NCI-H1092 treated with DMSO at 0.1 percent for 48 hours (cell line): ENCODE measurements at regions not wholly inside any gene's neighbourhood (a gene's known extent, or its start where the extent isn't known, plus 50 kb on each side); places are given as distances from the start of the nearest gene placed in this dataset.
"Not testable (repeated sequence)": the region's sequence is repeated elsewhere in the genome, so short reads cannot be mapped to it uniquely, and the experiment has no call there.

ENCODE experiments used
- DNase-seq: peaks from one replicate; lab custom pipeline; 2025; lab: John Stamatoyannopoulos, UW

DNA sequence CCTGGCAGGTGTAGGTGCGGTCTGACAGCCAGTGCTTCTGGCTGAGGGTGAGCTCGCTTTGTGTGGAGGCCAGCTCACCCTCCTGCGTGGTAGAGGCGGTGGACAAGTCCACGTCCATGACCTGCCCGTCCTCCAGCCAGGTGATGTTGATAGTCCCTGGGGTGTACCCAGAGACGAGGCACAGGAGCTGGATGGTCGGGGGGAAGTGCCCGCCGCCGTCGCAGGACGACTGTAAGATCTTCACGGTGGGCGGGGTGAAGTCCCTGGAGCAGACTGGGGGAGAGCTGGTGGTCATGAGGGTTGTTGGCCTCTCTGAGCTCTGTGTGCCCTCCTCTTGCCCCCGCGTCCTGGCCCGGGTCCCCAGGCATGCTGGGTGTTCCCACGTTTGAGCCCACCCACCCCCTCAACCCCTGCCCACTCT, 74.6 kb downstream of the TMEM121 start:
- DNase-seq: no peak

DNA sequence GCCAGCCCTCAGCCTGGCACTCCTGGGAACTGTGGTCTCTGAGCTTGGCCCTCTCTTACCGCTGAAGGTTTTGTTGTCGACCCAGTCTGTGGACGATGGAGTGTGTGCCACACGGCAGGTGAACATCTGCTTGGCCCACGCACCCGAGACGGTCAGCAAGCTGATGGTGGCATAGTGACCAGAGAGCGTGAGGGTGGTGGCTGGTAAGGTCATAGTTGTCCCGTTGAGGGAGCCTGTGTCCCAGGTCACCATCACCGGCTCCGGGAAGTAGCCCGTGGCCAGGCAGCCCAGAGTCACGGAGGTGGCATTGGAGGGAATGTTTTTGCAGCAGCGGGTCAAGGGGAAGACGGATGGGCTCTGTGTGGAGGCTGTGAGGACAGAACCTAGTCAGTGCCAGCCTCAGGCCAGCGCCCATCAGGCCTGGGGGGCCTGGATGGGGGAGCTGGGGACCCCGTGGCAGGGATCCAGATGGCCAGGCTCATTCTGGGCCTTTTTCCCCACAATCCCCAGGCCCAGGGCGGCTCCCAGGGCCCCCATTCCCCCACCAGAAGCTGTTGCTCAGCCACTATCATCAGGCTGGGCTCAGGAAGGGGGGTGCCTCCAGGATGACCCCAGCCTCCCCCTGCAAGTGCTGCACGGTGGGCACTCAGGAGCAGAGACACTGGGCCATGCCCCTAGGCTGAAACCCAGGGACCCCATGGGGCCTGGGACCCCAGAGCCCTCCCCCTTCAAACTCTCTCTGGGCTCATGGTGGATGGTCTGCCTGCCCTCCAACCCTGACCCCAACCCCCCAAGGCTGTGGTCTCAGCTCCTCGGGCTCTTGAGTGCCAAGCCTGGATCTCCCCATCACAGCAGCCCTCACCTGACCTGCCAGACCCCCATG, 75.2 kb downstream of the TMEM121 start:
- no peak for DNase-seq

DNA sequence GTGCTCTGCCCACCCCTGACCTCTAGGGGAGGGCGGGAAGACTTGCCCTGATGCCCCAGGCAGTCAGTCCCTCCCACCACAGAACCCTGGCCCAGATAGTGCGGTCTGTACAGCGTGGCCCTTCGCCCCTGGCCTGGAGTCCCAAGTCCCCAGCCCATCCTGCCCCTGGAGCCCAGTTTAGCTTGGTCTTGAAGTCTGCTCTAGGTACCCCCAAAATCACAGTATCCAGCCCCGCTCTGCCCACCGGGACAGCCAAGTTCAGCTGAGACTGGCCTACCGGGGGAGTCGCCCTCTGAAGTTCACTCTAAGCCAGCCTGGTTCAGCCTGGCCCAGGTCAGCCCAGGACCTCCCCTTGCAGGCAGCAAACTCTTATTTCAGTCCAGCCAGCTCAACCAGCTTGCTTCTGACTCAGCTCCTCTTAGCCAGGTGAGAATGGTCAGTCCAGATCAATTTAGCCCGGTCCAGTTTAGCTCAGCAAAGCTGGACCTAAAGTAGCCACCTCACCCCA, 75.9 kb downstream of the TMEM121 start:
- DNase-seq: no peak

DNA sequence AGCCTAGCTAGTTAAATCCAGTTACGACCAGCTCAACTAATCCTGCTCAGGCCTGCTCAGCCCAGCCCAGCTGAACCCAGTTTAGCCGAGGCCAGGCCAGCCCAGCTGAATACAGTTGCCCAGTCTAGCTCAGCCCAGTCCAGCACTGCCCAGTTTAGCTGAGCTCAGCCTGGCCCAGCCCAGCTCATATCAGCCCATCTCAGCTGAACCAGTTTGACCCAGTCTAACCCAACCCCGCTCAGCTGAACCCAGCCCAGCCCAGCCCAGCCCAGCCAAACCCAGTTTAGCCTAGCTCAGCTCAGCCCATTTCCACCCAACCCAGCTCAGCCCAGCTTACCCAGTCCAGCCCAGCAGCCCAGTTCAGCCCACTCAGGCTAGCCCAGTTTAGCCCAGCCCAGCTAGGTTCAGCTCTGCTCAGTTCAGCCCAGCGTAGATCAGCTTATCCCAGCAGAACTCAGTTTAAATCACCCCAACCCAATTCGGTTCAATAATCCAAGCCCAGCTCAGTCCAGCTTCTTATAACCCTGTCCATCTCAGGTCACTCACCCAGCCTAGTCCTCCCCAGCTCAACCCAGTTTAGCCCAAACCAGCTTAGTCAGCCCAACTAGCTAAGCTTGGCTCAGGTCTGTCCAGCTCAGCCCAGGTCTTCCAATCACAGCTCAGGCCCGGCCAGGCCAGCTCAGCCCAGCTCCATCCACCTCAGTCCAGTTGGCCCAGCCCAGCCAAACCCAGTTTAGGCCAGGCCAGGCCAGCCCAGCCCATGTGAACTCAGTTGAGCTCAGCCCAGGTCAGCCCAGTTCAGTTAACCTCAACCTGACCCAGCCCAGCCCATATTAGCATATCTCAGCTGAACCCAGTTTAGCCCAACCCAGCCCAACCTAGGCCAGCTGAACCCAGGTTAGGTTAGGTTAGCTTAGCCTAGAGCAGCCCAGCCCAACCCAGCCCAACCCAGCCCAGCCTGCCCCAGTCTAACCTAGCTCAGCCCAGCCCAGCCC, 76.7 kb downstream of the TMEM121 start:
- DNase-seq: no peak

DNA sequence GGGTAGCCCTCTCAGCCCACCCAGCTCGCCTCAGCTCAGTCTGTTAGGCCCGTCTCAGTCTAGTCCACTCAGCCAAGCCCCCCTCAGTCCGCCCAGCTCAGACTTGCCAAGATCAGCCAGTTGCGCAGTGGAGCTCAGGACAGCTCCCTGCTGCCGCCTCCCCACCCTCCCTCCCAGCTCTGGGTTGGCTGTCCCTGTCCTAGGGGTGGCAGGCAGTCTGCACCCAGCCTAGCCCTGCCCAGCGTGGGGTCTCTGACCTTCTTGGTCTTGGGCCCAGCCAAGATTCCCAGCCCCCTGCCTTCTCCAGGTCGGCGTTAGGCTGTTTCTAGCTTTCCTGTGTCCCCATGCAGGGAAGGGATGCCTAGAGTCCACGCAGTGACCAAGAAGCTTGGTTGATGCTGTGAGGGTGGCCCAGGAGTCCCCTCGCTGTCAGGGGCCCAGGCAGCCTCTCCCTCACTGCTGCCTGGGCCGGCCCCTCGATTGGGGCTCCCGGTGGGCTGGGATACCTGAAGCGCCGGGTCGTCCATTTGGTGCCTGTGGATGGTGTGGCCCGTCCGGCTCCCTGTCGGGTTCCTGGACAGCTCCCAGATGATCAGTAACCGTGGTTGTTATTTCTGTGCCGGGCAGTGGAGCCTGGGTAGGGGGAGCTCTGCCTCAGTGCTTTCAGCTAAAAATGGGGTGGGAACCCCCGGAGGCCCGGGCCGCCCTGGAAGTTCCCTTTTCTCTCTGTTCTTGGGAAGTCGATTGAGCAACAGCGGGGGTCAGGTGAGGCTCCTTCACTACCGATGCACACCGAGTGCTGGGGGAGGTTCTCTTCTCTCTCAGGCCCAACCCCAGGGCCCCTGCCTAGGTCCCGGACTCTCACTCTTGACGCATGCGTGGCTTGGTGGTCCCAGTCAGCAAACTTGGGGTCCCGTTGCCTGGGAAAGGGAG, 78.4 kb downstream of the TMEM121 start:
- DNase-seq: not testable (repeated sequence)

DNA sequence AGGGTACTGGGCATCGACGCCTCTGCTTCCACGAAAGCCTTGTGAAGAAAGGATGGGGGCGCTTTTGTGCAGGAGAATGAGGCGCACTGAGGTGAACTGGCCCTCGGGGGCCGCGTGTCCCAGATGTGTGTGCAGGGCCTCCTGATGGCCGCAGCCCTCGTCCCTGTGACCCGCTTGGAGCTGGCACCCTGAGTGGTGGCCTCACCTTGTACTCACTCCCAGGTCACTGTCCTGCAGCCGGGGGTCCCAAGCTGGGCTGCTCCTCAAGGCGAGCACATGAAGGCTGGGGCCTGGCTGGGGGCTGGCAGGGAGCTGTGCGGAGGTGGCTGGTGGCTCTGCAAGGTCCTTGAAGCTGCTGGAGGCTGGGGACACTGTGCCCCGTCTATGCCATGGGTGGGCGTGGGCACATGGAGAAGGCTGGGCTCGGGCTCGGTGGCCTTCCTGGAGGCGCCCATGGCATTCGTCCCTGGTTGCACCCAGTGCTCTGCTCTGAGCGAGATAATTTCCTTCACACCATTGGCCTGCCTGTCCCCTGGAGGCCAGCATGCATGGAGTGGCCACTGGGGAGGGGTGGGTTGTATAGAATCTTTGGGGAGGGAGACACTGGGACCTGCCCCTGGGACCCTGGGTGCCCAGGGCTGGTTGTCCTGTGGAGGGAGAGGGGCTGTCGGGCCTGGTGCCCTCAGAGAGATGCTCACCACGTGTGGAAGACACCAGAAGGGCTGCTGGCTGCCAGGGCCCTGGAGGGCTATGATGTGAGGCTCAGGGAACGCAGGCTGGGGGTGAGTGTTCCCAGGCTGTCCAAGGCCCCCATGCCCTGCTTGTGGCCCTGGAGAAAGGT, 79.3 kb downstream of the TMEM121 start:
- DNase-seq: no peak

DNA sequence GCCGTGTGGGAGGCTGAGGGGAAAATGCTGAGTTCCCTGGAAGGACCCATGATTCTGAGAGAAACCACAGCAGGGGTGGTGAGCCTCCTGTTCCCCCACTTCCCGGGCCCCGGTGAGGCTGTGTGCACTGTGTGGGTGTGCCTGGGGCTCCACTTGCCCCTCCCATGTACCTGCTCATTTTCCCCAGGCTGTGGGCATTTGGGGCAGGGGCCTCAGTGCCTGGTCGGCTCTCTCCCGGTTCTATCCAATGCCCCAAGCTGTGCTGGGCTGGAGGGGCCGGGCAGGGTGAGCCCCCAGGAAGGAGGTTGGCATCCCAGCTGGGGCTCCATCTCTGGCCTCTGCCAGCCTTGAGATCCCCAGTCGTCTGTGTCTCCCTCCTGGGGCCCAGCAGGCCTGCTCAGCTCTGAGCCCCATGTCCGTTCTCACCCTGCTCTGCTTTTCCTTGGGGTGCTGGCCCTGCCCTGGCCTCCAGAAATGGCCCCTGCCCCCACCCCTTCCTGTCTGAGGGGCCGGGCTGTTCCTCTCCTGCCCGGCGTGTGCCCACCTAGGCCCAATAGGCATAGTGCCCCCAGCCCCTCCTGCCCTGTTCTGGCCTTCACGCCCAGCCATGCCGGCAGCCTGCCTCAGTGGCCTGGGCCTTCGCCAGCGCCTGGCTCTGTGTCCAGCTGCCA, 80.1 kb downstream of the TMEM121 start:
- DNase-seq: not testable (repeated sequence)

DNA sequence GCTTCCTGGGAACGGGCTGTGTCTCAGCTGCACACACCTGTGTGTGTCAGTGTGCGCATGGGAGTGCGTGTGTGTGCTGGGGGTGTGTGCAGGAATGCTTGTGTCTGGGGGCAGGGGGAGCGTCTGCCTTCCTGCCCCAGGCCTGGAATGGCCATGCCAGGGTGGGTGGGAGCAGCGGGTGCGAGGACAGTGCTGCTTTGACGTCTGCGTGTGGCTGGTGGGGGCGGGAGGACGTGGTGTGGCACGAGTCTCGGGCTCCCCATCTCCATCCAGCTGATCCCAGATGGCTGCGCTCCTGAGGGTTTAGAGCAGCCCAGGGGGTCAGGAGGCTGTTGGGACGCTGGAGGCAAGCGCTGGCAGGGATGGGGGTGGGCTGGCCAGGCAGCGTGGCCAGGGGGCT, 80.6 kb downstream of the TMEM121 start:
- DNase-seq: not testable (repeated sequence)

DNA sequence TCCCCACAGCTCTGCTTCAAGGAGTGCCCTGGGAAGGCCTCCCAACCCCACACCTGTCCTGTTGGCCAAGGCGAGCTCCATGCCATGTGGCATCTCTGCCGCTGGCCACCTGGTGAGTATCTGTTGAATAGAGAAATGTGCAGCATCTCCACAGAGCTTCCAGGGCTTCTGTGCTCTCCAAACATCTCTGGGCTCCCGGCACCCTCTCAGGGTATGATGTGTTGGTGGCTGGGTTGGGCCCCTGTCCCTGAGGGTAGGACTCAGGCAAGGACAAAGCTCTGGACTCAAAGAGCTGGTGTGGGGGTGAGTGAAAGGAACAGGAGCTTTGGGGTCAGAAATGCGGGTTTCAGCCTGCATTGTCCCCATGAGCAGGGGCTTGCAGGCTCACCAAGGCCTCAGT, 88.6 kb downstream of the TMEM121 start:
- not testable (repeated sequence) for DNase-seq

DNA sequence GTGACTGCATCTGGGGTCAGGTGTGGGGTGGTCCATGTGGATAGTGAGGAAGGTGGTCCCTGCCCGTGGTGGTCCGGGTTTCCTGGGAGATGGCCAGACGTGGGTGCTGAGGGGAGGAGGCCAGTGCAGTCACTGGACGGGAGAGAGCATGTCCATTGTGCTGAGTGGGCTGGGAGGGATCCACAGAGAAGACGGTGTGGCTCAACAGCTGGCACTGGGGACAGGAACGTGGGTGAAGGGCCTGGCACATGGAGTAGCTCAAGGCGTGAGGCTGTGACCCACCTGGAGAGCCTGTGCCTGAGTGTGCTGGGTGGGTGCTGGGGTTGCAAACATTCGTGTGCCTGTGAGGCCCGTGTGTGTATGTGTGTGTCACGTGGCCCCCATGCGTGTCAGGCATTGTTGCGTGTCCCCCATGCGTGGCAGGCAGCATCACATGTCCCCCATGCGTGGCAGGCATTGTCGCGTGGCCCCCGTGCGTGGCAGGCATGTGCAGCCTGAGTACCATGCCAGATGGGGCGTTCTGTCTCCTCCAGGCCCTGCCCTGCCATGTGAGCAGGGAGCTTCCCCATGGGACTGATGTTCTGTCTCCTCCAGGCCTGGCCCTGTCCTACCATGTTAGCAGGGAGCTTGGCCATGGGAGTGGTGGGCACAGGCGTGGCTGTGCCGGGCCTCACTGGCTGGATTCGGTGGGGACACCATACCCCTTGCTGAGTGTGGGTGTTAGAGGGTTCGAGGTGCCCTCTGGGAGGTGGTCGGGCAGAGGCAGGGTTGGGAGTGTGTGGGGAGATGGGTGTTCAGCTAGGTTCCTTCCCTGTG, 89.8 kb downstream of the TMEM121 start:
- DNase-seq: not testable (repeated sequence)

DNA sequence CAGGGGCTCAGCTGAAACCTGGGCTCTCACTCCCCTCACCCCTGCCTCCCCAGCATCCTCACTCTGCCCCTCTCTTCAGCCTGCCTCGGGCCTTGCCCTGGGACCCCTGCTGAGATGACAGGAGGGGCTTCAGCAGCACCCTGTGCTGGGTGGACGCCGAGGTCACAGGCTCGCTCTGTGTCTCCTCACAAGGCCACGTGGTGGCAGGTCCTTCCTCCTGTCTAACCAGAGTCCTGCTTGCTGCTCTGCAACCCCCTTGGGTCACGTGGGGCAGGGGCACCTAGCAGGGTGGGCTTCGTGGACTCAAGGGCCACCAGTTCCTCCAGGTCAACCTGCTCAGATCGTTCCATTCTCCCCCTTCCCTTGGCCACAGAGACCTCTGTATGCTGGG, 90.4 kb downstream of the TMEM121 start:
- no peak for DNase-seq

DNA sequence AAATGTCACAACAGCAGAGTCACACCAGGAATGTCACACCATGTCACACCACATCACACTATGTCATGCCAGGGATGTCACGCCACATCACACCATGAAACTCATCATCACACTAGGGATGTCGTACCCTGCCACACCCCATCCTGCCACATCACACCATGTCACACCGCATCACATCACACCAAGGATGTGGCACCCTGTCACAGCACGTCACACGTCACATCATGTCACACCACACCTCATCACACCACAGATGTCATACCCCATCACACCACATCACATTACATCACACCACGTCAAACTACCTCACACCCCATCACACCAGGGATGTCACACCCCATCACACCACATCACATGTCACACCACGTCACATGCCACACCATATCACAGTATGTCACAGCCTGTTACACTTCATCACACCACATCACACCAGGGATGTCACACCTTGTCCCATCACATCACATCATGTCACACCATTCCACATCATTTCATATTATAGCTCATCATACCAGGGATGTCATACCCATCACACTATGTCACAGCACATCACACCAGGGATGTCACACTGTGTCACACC, 90.9 kb downstream of the TMEM121 start:
- no peak for DNase-seq

DNA sequence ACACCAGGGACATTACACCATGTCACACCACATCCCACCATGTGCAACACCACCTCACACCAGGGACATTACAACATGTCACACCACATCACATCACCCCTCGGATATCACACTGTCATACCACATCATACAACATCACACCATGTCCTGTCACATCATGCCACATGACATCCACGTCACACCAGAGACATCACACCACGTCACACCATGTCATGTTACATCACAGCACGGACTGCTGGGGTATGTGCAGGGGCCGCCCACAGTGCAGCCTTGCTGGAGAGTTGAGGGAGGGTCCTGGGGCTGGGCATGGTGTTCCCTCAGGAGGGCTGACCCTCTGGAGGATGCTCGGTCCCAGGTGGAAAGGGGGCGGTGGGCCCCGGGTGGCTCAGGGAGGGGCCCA, 91.4 kb downstream of the TMEM121 start:
- DNase-seq: not testable (repeated sequence)

DNA sequence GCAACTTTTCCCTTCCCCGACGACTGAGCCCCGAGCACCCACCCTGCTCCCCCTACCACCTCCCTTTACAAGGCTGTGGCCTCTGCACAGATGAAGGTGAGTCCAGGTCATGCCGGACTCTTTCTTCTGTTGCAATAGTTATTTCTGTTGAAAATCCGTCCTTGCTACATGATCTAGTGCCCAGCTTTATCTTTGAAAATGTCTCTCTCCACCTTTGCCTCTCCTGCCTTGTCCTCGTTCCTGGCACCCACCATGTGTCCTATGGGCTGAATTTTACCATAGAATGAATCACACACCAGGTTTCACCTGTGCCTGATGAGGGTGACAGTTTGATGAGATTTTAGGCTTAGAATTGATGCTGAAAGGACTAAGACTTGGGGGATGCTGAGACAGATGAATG, 92.9 kb downstream of the TMEM121 start:
- DNase-seq: not testable (repeated sequence)

DNA sequence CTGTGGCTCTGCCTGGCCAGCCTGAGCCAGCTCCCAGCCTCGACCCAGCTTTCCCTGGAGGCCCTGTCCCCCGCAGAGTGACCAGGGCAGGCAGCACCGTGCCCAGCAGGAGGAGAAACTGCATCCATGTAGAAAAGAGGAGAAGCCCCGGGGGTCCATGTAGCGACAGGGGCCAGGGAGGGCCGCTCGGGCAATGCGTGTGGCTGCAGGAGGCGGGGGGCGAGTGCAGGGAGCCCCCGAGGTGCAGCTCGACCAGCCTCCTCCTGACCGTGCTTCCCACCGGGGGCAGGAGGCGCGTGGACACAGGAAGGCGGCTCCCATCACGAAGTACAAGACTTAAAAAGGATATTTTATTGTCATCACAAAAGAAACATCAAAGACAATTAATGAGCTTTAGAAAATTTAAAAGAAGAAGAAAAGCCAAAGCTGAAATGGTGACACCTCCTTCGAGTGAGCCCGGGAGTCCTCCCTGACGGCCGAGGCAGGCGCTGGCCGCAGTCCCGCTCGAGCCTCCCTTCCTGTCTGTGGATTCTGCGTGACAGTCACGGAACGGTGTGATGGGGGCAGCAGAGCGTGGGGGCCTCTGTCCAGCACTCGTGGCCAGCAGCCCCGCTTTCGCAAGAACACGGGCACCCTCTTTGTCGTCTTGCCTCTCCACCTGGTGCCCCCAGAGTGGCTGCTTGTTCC, 93.9 kb downstream of the TMEM121 start:
- not testable (repeated sequence) for DNase-seq

DNA sequence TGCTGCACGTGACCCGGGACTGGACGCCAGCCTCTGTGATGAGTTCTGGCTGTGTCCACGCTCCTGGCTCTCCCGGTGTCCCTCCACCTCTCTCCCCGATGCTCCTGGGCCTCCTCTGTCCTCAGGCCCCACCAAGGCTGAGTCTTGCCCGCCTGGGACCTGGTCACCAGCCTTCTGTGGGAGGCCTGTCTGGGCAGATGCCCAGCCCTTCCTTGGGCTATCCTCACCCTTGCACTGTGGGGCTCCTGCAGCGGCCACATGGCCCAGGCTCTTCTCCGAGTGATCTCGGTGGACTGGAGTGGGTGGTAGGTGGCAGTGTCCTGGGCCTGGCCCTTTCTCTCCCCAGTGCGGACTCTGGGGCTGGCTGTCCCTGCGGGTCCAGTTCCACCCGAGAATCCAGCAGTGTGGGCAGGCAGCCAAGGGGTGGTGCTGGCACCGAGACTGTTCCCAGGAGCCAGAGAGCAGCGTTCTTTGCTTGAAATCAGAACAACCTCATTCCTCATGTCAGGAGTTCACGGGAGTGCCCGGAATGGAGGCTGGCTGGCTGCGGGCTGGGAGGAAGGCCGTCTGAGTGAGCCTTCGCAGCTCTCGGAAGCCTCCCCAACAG, 94.6 kb downstream of the TMEM121 start:
- DNase-seq: not testable (repeated sequence)
